Activated CD4-positive, CD25-positive, alpha-beta regulatory T cell treated with anti-CD3 and anti-CD28 coated beads, Interleukin-2, amount 50 U/mL, for 24 hours (primary cell): ENCODE measurements at regions not wholly inside any gene's neighbourhood (a gene's known extent, or its start where the extent isn't known, plus 50 kb on each side); places are given as distances from the start of the nearest gene placed in this dataset.
"Not testable (repeated sequence)": the region's sequence is repeated elsewhere in the genome, so short reads cannot be mapped to it uniquely, and the experiment has no call there.

Experiments used
- ATAC-seq, 2 donors: fragments of 150-1000 bp; cut with Tn5 transposase; one replicate each; pipeline ENCODE4 v1.10.0; 2021; ENCODE audit warnings: mild to moderate bottlenecking in 1 of 2, moderate library complexity in 1 of 2

- ATAC-seq, result no peak
Measured at GRCh38 chr2:129912871-129913694, 66.4 kb upstream of the RAB6C start.

- no peak for ATAC-seq
Measured at GRCh38 chr2:129913695-129914495, 65.6 kb upstream of the RAB6C start.

GRCh38 chr2:129914538-129915302, 64.7 kb upstream of the RAB6C start:
- no peak for ATAC-seq

GRCh38 chr2:129915303-129915840, 64.1 kb upstream of the RAB6C start:
- no peak for ATAC-seq

GRCh38 chr2:129918604-129919003, 60.9 kb upstream of the RAB6C start:
- ATAC-seq, result no peak

GRCh38 chr2:129922571-129923264, 56.7 kb upstream of the RAB6C start:
- no peak for ATAC-seq

- no peak for ATAC-seq
Measured at GRCh38 chr2:129923265-129924091, 56.0 kb upstream of the RAB6C start.

GRCh38 chr2:129924115-129924514, 55.4 kb upstream of the RAB6C start:
- ATAC-seq, result not testable (repeated sequence)

- ATAC-seq, result no peak
Measured at GRCh38 chr2:129925381-129925780, 54.1 kb upstream of the RAB6C start.

- no peak for ATAC-seq
Measured at GRCh38 chr2:129927696-129928095, 51.8 kb upstream of the RAB6C start.

- no peak for ATAC-seq
Measured at GRCh38 chr2:129929321-129930290, 49.9 kb upstream of the RAB6C start.
